WTC11 (cell line): ENCODE measurements at regions not wholly inside any gene's neighbourhood (a gene's known extent, or its start where the extent isn't known, plus 50 kb on each side); places are given as distances from the start of the nearest gene placed in this dataset.

Source experiments
- CTCF ChIP-seq: fragments of 200-600 bp; IDR thresholded peaks from 2 replicates; pipeline ENCODE4 v1.8.0; 2022; ENCODE audit warnings: antibody characterized with exemption
- ESRRA ChIP-seq: sonication (generic); formaldehyde crosslinking; IDR thresholded peaks from 2 replicates; pipeline ENCODE4 v1.8.1; 2022; ENCODE audit warnings: mild to moderate bottlenecking, missing genetic modification reagents, borderline replicate concordance
- USF2 ChIP-seq: sonication (generic); formaldehyde crosslinking; IDR thresholded peaks from 2 replicates; pipeline ENCODE4 v1.8.1; 2023; ENCODE audit warnings: mild to moderate bottlenecking, missing genetic modification reagents, moderate library complexity
- ZNF232 ChIP-seq: sonication (generic); formaldehyde crosslinking; IDR thresholded peaks from 2 replicates; pipeline ENCODE4 v1.8.0; 2022; ENCODE audit warnings: mild to moderate bottlenecking, missing genetic modification reagents

GRCh38 chr7:85516675-85517074, 329.8 kb upstream of the SEMA3D start:
- TF ChIP-seq ZNF232 (CRISPR knock-in tag), result no peak
- no peak for TF ChIP-seq CTCF
- no peak for TF ChIP-seq ESRRA (CRISPR knock-in tag)
- TF ChIP-seq USF2 (CRISPR knock-in tag), result no peak
